ENCODE measurements at regions not wholly inside any gene's neighbourhood (a gene's known extent, or its start where the extent isn't known, plus 50 kb on each side); places are given as distances from the start of the nearest gene placed in this dataset.

DNA sequence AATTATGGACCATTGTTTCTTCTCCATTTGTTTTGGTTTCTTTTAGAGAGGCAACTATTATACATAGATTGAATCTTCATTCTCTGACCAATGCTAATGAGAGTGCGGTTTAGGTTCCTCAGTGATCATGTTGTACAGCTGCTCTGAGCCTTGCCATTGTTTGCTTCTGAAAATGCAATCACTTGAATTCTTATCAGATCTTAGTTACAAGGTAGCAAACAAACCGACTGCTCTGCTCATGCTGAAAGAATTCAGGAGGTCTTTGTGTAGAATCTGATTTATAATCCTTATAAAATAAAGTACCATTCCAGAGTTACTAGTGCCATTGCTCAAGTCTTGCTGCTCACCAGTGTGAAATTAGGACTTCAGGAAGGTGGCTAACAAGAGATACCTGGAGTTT lies 569.1 kb upstream of the ID4 start:
- DNase-seq (ENCODE audit: low spot score): no peak

DNA sequence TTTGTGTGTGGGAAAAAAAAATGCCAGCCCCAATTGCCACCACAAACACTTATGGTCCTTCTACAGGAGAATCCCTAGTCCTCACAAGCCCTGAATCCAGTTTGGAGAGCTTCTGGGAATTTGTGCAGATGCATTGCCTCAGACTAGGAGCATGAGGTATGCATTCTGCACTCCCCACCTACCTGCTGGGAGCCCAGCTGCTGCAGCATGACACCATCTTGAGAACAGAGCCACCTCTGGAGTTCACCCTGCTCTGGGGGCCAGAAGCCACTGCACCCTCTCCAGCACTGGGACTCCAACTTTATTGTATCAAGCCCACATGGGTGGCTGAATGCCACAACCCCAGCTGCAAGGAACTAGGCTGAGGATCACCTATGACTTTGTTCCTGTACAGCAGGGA lies 568.5 kb upstream of the ID4 start:
- DNase-seq (ENCODE audit: low spot score): no peak

DNA sequence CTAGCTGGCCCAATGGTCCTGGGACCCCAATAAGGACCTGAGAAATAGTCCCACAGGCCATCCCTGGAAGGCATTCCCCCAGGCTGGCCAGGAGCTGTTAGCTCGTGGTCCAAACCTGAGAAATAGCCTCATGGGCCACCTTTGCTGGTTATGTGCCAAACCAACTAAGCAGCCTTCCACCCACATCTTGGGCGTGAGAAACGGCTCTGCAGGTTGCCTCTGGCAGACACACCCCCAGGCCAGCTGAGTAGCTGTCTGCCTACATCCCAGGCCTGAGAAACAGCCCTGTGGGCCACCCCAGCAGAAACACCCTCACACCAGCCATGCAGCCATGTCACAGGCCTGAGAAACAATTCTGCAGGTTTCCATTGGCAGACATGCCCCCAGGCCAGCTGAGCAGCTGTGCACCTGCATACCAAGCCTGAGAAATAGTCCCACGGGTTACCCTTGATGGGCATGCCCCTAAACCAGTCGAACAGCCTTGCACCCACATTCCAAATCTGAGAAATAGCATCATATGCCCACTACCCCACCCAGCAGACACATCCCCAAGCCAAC lies 567.8 kb upstream of the ID4 start:
- no peak for DNase-seq (ENCODE audit: low spot score)

- no peak for DNase-seq (ENCODE audit: low spot score)
These were observed 566.6 kb upstream of the ID4 start for GRCh38 chr6:19270616-19271015.

DNA sequence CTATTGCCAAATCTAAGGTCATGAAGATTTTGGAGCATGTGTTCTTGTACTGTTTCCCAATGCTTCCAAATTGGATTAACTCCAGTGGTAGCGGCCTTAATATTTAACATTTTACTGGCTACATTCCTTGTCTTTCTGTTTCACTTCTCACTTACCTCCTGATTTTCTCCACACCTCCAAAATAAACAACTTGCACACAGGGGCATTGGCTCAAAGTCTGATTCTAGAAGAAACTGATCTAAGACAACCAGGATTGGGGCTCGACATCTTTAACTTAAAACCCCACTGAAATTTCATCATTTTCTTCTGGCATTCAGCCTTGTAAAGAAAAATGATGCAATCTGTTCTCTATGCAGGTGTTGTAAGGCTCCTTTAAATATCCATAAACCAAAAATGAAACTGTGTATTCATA lies 557.9 kb upstream of the ID4 start:
- no peak for DNase-seq (ENCODE audit: low spot score)

GRCh38 chr6:19287928-19288327 lies 549.2 kb upstream of the ID4 start:
- no peak for DNase-seq (ENCODE audit: low spot score)

GRCh38 chr6:19289457-19289856 lies 547.7 kb upstream of the ID4 start:
- DNase-seq (ENCODE audit: low spot score): no peak

GRCh38 chr6:19297880-19298279 lies 539.3 kb upstream of the ID4 start:
- no peak for DNase-seq (ENCODE audit: low spot score)

DNA sequence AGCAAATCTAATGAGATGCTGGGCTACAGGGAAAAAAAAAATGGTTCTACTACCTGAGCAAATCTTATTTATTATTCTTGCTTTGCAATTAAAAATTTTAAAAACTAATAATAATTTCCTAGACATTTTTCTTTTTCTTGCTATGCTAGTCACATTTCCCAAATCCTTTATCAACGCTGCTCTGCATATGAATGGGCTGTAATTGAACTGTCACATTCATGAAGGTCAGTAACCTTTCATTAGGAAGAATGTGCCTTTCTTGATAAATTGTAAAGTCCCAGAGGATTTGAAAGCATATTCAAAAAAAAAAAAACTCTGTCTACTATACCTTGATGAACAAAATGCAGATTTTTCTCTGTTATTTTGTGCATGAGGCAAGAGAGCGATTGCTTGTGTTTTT lies 538.7 kb upstream of the ID4 start:
- DNase-seq (ENCODE audit: low spot score): no peak

GRCh38 chr6:19299129-19299528 lies 538.0 kb upstream of the ID4 start:
- DNase-seq (ENCODE audit: low spot score): no peak

- DNase-seq (ENCODE audit: low spot score): no peak
These were observed 535.2 kb upstream of the ID4 start for GRCh38 chr6:19301980-19302379.

DNA sequence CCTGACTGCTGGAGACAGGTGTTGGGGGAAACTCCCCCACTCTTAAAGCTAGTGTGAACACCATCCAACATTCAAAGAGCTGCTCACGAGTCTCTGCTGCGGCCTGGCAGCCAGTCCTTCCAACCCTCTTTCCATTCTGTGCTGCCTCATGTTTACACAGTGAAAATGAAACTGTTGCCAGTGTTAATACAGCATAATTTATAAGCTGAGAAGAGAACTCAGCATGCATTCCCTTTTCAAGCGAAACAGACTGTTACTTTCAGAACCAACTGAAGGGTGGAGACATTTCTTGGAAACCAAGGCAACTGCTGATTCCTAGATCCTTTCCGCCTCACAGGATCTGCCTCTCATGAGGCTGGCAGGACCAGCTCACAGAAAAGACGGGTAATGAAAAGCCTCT lies 533.8 kb upstream of the ID4 start:
- DNase-seq (ENCODE audit: low spot score): no peak

DNA sequence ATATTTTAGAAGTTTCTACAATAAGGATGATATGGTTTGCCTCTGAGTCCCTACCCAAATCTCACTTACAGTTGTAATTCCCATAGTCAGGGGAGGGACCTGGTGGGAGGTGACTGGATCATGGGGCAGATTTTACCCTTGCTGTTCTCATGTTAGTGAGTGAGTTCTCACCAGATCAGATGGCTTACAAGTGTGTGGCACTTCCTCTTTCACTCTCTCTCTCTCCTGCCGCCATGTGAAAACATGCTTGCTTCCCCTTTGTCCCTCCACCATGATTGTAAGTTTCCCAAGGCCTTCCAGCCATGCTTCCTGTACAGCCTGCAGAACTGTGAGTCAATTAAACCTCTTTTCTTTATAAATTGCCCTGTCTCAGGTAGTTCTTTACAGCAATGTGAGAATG lies 527.5 kb upstream of the ID4 start:
- DNase-seq (ENCODE audit: low spot score): no peak

- DNase-seq (ENCODE audit: low spot score): no peak
These were observed 525.4 kb upstream of the ID4 start for GRCh38 chr6:19311786-19312185.

GRCh38 chr6:19312241-19312978 lies 524.8 kb upstream of the ID4 start:
- no peak for DNase-seq (ENCODE audit: low spot score)

- no peak for DNase-seq (ENCODE audit: low spot score)
These were observed 519.7 kb upstream of the ID4 start for GRCh38 chr6:19317431-19317986.

GRCh38 chr6:19319005-19319404 lies 518.2 kb upstream of the ID4 start:
- no peak for DNase-seq (ENCODE audit: low spot score)

DNA sequence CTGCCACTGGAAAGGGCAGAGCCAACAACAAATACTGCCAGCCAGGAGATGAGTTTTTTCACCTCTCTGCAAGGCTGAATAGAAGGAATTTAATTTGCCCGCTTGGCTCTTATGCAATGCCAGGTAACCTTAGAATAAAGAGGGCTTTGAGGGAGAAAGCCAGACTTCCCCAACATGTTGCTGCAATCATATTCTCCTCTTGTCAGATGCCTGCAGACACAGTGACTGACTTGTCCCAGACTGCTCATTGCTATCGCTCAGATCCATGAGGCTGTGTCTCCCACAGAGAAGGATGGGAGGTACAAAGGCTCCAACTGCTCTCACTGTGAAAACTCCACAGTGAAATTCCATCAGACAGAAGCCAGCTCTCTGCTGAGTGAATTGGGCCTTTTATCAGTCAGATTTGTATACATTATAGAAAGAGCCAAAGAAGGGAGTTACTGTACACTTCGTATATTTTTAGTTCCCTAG lies 517.0 kb upstream of the ID4 start:
- no peak for DNase-seq (ENCODE audit: low spot score)

- no peak for DNase-seq (ENCODE audit: low spot score)
These were observed 514.3 kb upstream of the ID4 start for GRCh38 chr6:19322691-19323485.

DNA sequence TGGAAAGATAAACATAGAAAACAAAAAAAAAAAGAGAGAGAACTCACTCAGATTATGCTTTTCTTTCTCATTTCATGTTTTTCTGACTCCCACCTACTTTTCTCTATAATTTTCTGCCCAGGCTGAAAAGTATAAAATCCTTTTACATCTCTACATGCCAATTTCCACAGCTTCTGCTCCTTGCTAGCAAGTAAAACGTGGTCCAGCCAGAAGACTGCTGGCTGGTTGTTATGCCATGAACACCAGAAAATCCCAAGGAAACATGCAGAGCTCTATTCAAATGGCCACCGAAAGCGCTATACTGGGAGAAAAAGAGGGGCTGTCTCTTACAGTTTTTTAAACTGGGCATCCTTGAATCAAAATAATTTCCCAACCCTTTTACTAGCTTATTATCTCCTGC lies 512.8 kb upstream of the ID4 start:
- DNase-seq (ENCODE audit: low spot score): no peak

DNA sequence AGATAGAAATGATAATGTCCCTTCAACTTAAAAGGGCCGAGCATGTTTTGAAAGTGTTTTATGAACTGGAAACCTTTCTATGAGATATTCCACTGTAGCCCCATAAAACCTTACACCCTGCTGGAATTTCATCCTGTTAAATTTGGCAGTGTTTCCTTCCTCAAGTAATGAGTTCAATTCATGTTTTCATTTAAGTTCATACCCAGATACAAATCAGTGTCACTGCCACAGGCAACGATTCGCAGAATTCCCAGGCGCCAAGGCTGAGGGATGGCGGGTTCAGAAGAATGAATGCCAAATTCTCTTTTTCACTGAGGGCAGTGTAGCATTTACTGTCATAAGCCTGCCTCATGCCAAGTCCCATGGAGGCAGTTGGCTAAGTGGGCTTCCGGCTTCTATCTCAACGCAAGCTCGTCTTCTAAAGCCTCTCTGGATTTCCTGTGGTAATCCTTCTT lies 511.8 kb upstream of the ID4 start:
- no peak for DNase-seq (ENCODE audit: low spot score)

DNA sequence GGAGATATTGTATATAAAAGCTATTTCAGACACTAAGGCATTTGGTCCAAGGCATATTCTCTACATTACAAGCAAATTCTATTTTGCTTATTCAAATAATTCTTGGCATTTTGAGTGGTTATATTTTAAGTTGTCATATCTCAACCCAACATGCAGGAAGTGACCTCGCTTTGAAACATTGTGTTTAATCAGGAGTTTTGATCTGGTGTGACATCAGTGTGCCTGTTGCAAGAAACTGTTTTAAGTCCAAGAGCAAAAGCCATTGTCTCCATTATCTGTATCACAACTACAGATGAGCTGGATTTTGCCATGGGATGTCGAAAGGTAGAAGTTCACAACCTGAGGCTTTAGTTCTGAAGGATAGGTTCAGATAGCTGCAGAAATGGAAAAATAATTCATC lies 509.9 kb upstream of the ID4 start:
- DNase-seq (ENCODE audit: low spot score): no peak

DNA sequence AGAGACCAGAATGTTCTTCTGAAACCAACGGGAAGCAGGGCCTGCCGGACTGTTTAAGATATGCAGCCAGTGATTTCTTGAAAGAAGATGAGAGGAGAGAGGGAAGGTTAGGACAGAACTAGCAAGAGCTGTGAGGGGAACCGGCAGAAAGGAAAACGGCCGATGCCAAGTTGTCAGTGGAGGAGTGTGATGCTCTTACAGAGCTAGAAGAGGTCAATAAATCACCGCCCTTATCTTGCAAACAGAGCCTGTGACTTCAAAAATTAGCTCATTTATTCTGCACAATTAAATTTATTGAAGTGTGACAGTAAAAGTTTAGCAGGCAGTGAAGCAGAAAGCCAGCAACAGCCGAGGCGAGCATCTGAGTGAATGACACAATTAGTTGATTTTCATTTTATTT lies 509.5 kb upstream of the ID4 start:
- DNase-seq (ENCODE audit: low spot score): no peak
